GM18505 (cell line): ENCODE measurements at regions not wholly inside any gene's neighbourhood (a gene's known extent, or its start where the extent isn't known, plus 50 kb on each side); places are given as distances from the start of the nearest gene placed in this dataset.
"Not testable (repeated sequence)": the region's sequence is repeated elsewhere in the genome, so short reads cannot be mapped to it uniquely, and the experiment has no call there.

Source experiments
- ATAC-seq: cut with Tn5 transposase; IDR thresholded peaks from one replicate; pipeline ENCODE4 v1.9.1; 2021; ENCODE audit not compliant: unreplicated experiment
- POLR2A ChIP-seq: IDR thresholded peaks from 4 replicates; pipeline ENCODE4 v1.6.1; 2011; ENCODE audit warnings: borderline replicate concordance; ENCODE audit not compliant: insufficient read depth, insufficient read length; ENCODE audit errors: extremely low read depth

GRCh38 chr12:34126805-34127204, 104.5 kb downstream of the ALG10 start:
- no peak for TF ChIP-seq POLR2A
- no peak for ATAC-seq

- not testable (repeated sequence) for ATAC-seq
These were observed 105.1 kb downstream of the ALG10 start for GRCh38 chr12:34127379-34127778.

GRCh38 chr12:34142430-34142829, 120.1 kb downstream of the ALG10 start:
- TF ChIP-seq POLR2A = no peak
- no peak for ATAC-seq

- TF ChIP-seq POLR2A = no peak
- no peak for ATAC-seq
These were observed 128.7 kb downstream of the ALG10 start for GRCh38 chr12:34151019-34151418.

GRCh38 chr12:34163443-34163842, 141.1 kb downstream of the ALG10 start:
- TF ChIP-seq POLR2A = no peak
- no peak for ATAC-seq

GRCh38 chr12:34166427-34167060, 144.2 kb downstream of the ALG10 start:
- TF ChIP-seq POLR2A = no peak
- ATAC-seq = no peak

- not testable (repeated sequence) for ATAC-seq
These were observed 146.2 kb downstream of the ALG10 start for GRCh38 chr12:34168507-34168906.

GRCh38 chr12:34186492-34186891, 164.2 kb downstream of the ALG10 start:
- ATAC-seq = no peak
- TF ChIP-seq POLR2A = no peak

- ATAC-seq = no peak
- no peak for TF ChIP-seq POLR2A
These were observed 166.7 kb downstream of the ALG10 start for GRCh38 chr12:34188974-34189373.

GRCh38 chr12:34190054-34190453, 167.8 kb downstream of the ALG10 start:
- no peak for TF ChIP-seq POLR2A

GRCh38 chr12:34198924-34199323, 176.6 kb downstream of the ALG10 start:
- TF ChIP-seq POLR2A = no peak
- no peak for ATAC-seq

More at GRCh38 chr12:34190054-34190453, 167.8 kb downstream of the ALG10 start:
- no peak for ATAC-seq

GRCh38 chr12:34203866-34204620, 181.7 kb downstream of the ALG10 start:
- no peak for ATAC-seq
- no peak for TF ChIP-seq POLR2A

- ATAC-seq = no peak
- no peak for TF ChIP-seq POLR2A
These were observed 182.6 kb downstream of the ALG10 start for GRCh38 chr12:34204830-34205285.

GRCh38 chr12:34205401-34205800, 183.1 kb downstream of the ALG10 start:
- ATAC-seq = no peak

GRCh38 chr12:34206061-34206785, 183.9 kb downstream of the ALG10 start:
- TF ChIP-seq POLR2A = no peak
- ATAC-seq = no peak

More at GRCh38 chr12:34205401-34205800, 183.1 kb downstream of the ALG10 start:
- TF ChIP-seq POLR2A = no peak

GRCh38 chr12:34207858-34208257, 185.6 kb downstream of the ALG10 start:
- TF ChIP-seq POLR2A = no peak
- no peak for ATAC-seq
